Heart right ventricle (tissue), 16 donors: ENCODE measurements at regions not wholly inside any gene's neighbourhood (a gene's known extent, or its start where the extent isn't known, plus 50 kb on each side); places are given as distances from the start of the nearest gene placed in this dataset.

ENCODE experiments used
- ATAC-seq, 8 donors: fragments of 200-7000 bp; cut with Tn5 transposase; one replicate each; pipeline ENCODE4 v1.9.1; 2020; ENCODE audit warnings: mild to moderate bottlenecking in 8 of 8, moderate library complexity in 8 of 8, moderate number of reproducible peaks in 1 of 8
- DNase-seq, 2 donors: peaks; one replicate each; pipeline ENCODE4 v3.0.0-alpha.2; 2020
- H3K27ac ChIP-seq, 10 donors: fragments of 200-600 bp; sonication (generic) in 2 of 10; one replicate each; pipeline versions ENCODE4 v1.5.0 to v1.8.0; 2020 to 2022; ENCODE audit warnings: mild to moderate bottlenecking in 3 of 10
- H3K27me3 ChIP-seq, 7 donors: fragments of 200-600 bp; one replicate each; pipeline ENCODE4 v1.8.0; 2021 to 2022; ENCODE audit warnings: mild to moderate bottlenecking in 2 of 7
- H3K36me3 ChIP-seq, 9 donors: fragments of 200-600 bp; sonication (generic) in 1 of 9; one replicate each; pipeline versions ENCODE4 v1.5.0 to v1.8.0; 2020 to 2022; ENCODE audit warnings: mild to moderate bottlenecking in 2 of 9
- H3K4me1 ChIP-seq, 9 donors: fragments of 200-600 bp; sonication (generic) in 1 of 9; one replicate each; pipeline versions ENCODE4 v1.5.0 to v1.8.0; 2020 to 2022; ENCODE audit warnings: mild to moderate bottlenecking in 4 of 9
- H3K4me3 ChIP-seq, 10 donors: fragments of 200-600 bp; sonication (generic) in 2 of 10; one replicate each; pipeline versions ENCODE4 v1.5.0 to v1.8.0; 2020 to 2022; ENCODE audit warnings: mild to moderate bottlenecking in 7 of 10, moderate library complexity in 2 of 10
- H3K9me3 ChIP-seq, 11 donors: fragments of 200-600 bp in 10 of 11; sonication (generic) in 2 of 11; one replicate each; pipeline versions ENCODE4 v1.5.0 to v1.8.0; 2013 to 2022; ENCODE audit warnings: mild to moderate bottlenecking in 2 of 11, control low read depth in 1 of 11, moderate library complexity in 1 of 11
- WGBS, 2 donors: extraction: QIAGEN DNeasy Blood & Tissue Kit; methylation state at CpG; one replicate each; pipeline ENCODE4 v1.1.7; 2013; ENCODE audit warnings: inconsistent platforms in 1 of 2; 5-methylcytosine and 5-hydroxymethylcytosine counted together
- intact Hi-C, 10 donors: fragments of 100-400 bp; cut with DNase I; formaldehyde crosslinking; loops; one replicate each; pipeline versions ENCODE4 v1.11.1 to v1.14.2; 2022
- TF ChIP-seq, protein P1 (sequence below), 9 donors: fragments of 200-600 bp; sonication (generic) in 2 of 9; IDR thresholded peaks; one replicate each; pipeline versions ENCODE4 v1.5.0 to v1.8.0; 2021 to 2022; ENCODE audit warnings: antibody characterized with exemption in 9 of 9, mild to moderate bottlenecking in 5 of 9, moderate library complexity in 1 of 9
- donor health status: Arrhythmogenic right ventricular cardiomyopathy.
- donor health status: ischemic (EF 13 %, LVEDD 7.1; RV severe dilation, severe dysfunction).
- donor health status: healthy with polysubstance abuse.
- donor health status: DM: no; HTN: yes; CAD: no.
- donor health status: DM: no; HTN: no; CAD: no.
- donor health status: ischemic (EF 25% LVEDD 6.9; RV normal size, moderate dysfunction).
- donor health status: ischemic (EF 25% LVEDD 5.7; RV mildly dilated, moderate dysfunction).
- donor health status: healthy.
- donor health status: DM: yes; HTN: yes; CAD: no.
- donor health status: Ischemic cardiomyopathy.
- donor health status: ischemic (EF 35%, LVEDD 5.7; RV mildly dilated, moderate dysfunction).
- donor health status: nonischemic (EF 11% LVEDD 7.7; RV severe dilation, severe dysfunction).
- donor health status: DM: yes; HTN: yes; CAD: no.
- donor health status: PGD.
- donor health status: ischemic (EF 29% LVEDD 5.4; RV normal size, mild dysfunction).
- donor health status: nonischemic (EF 23%, LVEDD 6.1; RV moderate dilation, normal function).

DNA sequence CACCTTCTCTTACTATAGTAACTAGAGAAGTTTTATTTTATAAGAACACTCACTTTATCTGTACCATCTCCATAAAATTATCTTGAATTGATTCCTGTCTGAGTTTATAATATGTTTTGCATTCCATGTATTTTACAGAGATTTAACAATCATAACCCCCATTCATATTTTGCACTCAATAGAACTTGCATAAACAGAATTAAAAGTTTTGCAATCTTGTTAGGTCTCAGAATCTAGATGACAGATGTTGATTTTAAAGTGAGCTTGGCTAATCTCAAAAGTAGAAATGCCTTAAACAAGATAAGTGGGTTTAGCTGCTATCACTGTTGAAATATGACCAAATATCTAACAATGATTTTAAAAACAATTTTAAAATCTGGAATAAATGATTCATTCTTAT is 107.9 kb upstream of the EPHA6 start:
- H3K27me3 ChIP-seq, result no peaks in the 10 kb centered on the region

DNA sequence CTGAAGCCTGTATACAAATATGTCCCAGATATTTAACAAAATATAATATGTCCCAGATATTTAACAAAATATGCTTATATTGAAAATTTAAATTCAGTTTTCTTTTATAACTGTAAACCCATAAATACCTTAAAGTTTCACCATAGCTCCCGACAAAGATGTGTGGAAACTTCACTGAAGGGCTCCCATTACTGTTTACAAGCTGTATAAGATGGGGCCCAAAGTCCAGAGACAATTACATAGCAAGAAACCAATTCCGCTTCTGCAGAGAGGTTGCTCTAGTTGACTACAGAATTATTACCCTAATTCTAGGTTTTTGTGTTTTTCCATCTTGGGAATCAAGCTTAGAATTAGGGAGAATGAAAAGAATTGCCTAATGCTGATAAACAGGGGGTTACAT is 102.6 kb upstream of the EPHA6 start:
- Histone ChIP-seq H3K36me3 (no peaks in the 10 kb centered on the region), H3K27me3 (no peaks in the 10 kb centered on the region), H3K9me3 (peaks cover 0 to 20% (median 2%) of the 10 kb centered on the region in 11 donors), H3K27ac (no peak overlapping the region), H3K4me1 (no peaks in the 10 kb centered on the region), H3K4me3 (no peak overlapping the region)
- WGBS, 2 donors, result 79 to 86% methylated on average over 2 of the region's 2 CpGs
- TF ChIP-seq, protein P1, sequence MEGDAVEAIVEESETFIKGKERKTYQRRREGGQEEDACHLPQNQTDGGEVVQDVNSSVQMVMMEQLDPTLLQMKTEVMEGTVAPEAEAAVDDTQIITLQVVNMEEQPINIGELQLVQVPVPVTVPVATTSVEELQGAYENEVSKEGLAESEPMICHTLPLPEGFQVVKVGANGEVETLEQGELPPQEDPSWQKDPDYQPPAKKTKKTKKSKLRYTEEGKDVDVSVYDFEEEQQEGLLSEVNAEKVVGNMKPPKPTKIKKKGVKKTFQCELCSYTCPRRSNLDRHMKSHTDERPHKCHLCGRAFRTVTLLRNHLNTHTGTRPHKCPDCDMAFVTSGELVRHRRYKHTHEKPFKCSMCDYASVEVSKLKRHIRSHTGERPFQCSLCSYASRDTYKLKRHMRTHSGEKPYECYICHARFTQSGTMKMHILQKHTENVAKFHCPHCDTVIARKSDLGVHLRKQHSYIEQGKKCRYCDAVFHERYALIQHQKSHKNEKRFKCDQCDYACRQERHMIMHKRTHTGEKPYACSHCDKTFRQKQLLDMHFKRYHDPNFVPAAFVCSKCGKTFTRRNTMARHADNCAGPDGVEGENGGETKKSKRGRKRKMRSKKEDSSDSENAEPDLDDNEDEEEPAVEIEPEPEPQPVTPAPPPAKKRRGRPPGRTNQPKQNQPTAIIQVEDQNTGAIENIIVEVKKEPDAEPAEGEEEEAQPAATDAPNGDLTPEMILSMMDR (IDR thresholded peaks at IDR 0.05), result no peak
- intact Hi-C loops, result no loop called here
- ATAC-seq, result no peak
- no peak for DNase-seq

More for the DNA sequence above, 107.9 kb upstream of the EPHA6 start:
- no peaks in the 10 kb centered on the region for H3K4me1 ChIP-seq
- no peak overlapping the region for H3K27ac ChIP-seq
- intact Hi-C loops, result no loop called here
- peaks cover 0 to 10% (median 0%) of the 10 kb centered on the region in 11 donors for H3K9me3 ChIP-seq
- no peak for DNase-seq
- no peak for ATAC-seq
- no peak overlapping the region for H3K4me3 ChIP-seq
- TF ChIP-seq, protein P1 (IDR thresholded peaks at IDR 0.05), result no peak
- H3K36me3 ChIP-seq, result no peaks in the 10 kb centered on the region

DNA sequence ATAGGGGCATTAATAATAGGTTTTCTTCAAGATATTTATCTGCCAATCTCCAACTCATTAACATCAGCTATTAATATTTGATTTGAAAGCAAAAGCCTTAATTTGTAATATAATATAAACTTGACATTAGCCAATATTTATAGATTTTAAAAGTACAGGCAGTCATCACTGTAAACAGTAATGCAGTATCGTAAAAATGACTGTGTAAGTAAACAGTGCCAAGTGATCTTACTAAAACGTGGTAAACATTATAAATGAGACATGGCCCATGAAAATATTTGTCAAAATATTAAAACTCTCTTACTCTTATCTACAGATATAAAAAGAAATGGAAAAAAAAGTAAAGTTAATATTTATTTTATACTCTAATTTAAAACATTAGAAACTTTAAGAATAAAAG is 101.6 kb upstream of the EPHA6 start:
- H3K4me1 ChIP-seq, result no peaks in the 10 kb centered on the region
- ATAC-seq, result no peak
- intact Hi-C loops, result no loop called here
- H3K27me3 ChIP-seq, result no peaks in the 10 kb centered on the region
- DNase-seq, result no peak
- WGBS, 2 donors, result 63 to 66% methylated on average over 2 of the region's 2 CpGs
- no peaks in the 10 kb centered on the region for H3K36me3 ChIP-seq
- H3K9me3 ChIP-seq, result peaks cover 0 to 20% (median 2%) of the 10 kb centered on the region in 11 donors
- TF ChIP-seq, protein P1 (IDR thresholded peaks at IDR 0.05), result no peak
- no peak overlapping the region for H3K27ac ChIP-seq
- H3K4me3 ChIP-seq, result no peak overlapping the region

DNA sequence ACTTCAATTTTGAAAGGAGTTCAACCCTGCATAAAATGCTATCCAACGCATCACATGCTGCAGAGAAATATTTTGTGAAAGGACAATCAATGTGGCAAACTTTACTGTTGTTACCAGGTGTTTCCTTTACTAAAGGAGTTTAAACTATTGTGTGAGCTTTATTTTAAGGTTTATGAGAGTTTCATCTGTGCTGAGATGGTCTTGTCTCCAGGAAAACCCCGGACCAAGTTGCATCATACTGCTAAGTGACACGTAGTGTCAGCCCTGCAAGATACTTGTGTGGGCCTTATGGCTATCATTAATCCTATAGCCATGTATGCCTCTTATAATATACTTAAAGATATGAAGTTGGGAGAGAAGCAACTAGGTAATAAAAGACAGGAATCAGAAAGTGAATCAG is 94.5 kb upstream of the EPHA6 start:
- H3K4me1 ChIP-seq, result no peaks in the 10 kb centered on the region
- H3K27me3 ChIP-seq, result no peaks in the 10 kb centered on the region
- WGBS, 2 donors, result 68 to 76% methylated on average over 3 of the region's 3 CpGs
- DNase-seq, result no peak
- H3K36me3 ChIP-seq, result no peaks in the 10 kb centered on the region
- TF ChIP-seq, protein P1 (IDR thresholded peaks at IDR 0.05), result no peak
- H3K9me3 ChIP-seq, result peaks cover 0 to 13% (median 2%) of the 10 kb centered on the region in 11 donors
- no peak for ATAC-seq
- H3K27ac ChIP-seq, result no peak overlapping the region
- intact Hi-C loops, result no loop called here
- no peak overlapping the region for H3K4me3 ChIP-seq

DNA sequence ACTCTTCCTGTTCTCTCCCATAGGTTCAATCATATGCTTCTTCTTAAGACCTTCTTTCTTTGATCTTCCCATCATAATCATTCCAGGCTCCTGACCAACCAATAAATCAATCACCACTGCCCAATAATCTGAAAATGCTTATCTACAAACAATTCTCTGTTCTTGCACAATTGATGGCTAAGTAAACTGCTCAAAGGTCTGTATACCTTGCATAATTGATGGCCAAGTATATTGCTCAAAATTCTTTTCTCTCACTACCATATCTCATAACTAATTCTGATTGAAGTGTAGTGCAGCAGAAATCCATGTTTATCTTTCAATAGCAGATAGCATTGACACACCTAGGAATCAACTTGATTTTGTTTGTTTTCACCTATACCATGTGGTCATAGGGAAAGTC is 83.4 kb upstream of the EPHA6 start:
- H3K4me3 ChIP-seq, result no peak overlapping the region
- TF ChIP-seq, protein P1 (IDR thresholded peaks at IDR 0.05), result no peak
- H3K9me3 ChIP-seq, result peaks cover 0 to 3% (median 0%) of the 10 kb centered on the region in 11 donors
- no peak for DNase-seq
- no peaks in the 10 kb centered on the region for H3K36me3 ChIP-seq
- H3K27me3 ChIP-seq, result no peaks in the 10 kb centered on the region
- H3K4me1 ChIP-seq, result no peaks in the 10 kb centered on the region
- ATAC-seq, result no peak
- no peak overlapping the region for H3K27ac ChIP-seq
- intact Hi-C loops, result no loop called here
